Left forelimb (tissue), 1 donor: ENCODE measurements at regions not wholly inside any gene's neighbourhood (a gene's known extent, or its start where the extent isn't known, plus 50 kb on each side); places are given as distances from the start of the nearest gene placed in this dataset.
"Not testable (repeated sequence)": the region's sequence is repeated elsewhere in the genome, so short reads cannot be mapped to it uniquely, and the experiment has no call there.

ENCODE experiments used
- DNase-seq: peaks from one replicate; pipeline ENCODE4 v3.0.0-alpha.2; 2018; ENCODE audit warnings: low spot score

GRCh38 chrX:45982958-45983727 lies 562.1 kb downstream of the ZNF674 start:
- not testable (repeated sequence) for DNase-seq

GRCh38 chrX:45980726-45981125 lies 564.5 kb downstream of the ZNF674 start:
- no peak for DNase-seq

GRCh38 chrX:45975633-45976032 lies 569.6 kb downstream of the ZNF674 start:
- no peak for DNase-seq

GRCh38 chrX:45972636-45973035 lies 572.6 kb downstream of the ZNF674 start:
- no peak for DNase-seq

GRCh38 chrX:45959567-45959966 lies 585.7 kb downstream of the ZNF674 start:
- no peak for DNase-seq

- no peak for DNase-seq
Measured at GRCh38 chrX:45956191-45956870, 588.9 kb downstream of the ZNF674 start.

GRCh38 chrX:45955661-45956060 lies 589.6 kb downstream of the ZNF674 start:
- DNase-seq, result no peak

GRCh38 chrX:45954026-45954425 lies 591.2 kb downstream of the ZNF674 start:
- no peak for DNase-seq

- no peak for DNase-seq
Measured at GRCh38 chrX:45952030-45952429, 593.2 kb downstream of the ZNF674 start.

GRCh38 chrX:45935408-45935807 lies 609.8 kb downstream of the ZNF674 start:
- DNase-seq, result no peak

GRCh38 chrX:45912316-45912715 lies 632.9 kb downstream of the ZNF674 start:
- no peak for DNase-seq

GRCh38 chrX:45907786-45908185 lies 637.4 kb downstream of the ZNF674 start:
- DNase-seq, result no peak

GRCh38 chrX:45903781-45904201 lies 641.4 kb downstream of the ZNF674 start:
- no peak for DNase-seq

GRCh38 chrX:45900766-45901615 lies 644.2 kb downstream of the ZNF674 start:
- no peak for DNase-seq

- DNase-seq, result no peak
Measured at GRCh38 chrX:45894864-45895645, 650.2 kb downstream of the ZNF674 start.

GRCh38 chrX:45889471-45889870 lies 655.8 kb downstream of the ZNF674 start:
- DNase-seq, result no peak

- DNase-seq, result no peak
Measured at GRCh38 chrX:45888518-45888917, 656.7 kb downstream of the ZNF674 start.

GRCh38 chrX:45885931-45886330 lies 659.3 kb downstream of the ZNF674 start:
- DNase-seq, result no peak

GRCh38 chrX:45879512-45879911 lies 665.7 kb downstream of the ZNF674 start:
- no peak for DNase-seq

GRCh38 chrX:45876206-45876605 lies 669.0 kb downstream of the ZNF674 start:
- DNase-seq, result no peak

GRCh38 chrX:45873781-45874180 lies 671.4 kb downstream of the ZNF674 start:
- DNase-seq, result no peak

GRCh38 chrX:45872480-45872879 lies 671.8 kb upstream of the DIPK2B start:
- DNase-seq, result no peak
